ENCODE measurements at regions not wholly inside any gene's neighbourhood (a gene's known extent, or its start where the extent isn't known, plus 50 kb on each side); places are given as distances from the start of the nearest gene placed in this dataset.

DNA sequence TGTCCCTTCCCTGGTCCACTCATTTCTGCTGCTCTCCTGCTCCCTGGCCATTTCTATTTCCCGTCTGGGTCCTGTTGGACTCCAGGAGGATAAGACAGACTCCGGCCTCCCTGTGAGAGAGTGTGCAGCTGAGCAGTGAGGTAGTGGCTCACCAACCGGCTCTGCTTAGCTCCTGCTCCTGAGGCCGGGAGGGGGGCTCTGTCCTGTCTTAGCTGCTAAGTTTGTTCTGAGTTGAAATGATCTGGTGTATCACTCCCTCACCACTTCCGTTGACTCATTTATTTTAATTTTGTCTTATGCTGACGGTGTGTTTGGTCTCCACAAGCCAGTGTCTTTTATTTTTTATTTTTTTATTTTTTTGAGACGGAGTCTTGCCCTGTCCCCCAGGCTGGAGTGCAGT lies 148.5 kb upstream of the PDE10A start:
- peaks cover 0 to 28% (median 5%) of the 10 kb centered on the region in 3 donors for H3K27me3 ChIP-seq (ENCODE audit: control insufficient read depth in 3 of 3, insufficient read depth in 3 of 3, low read length in 2 of 3)
- H3K9ac ChIP-seq (ENCODE audit: insufficient read depth in 1 of 2, low read length in 2 of 2) = no peak overlapping the region
- peaks cover 0 to 18% (median 3%) of the 10 kb centered on the region in 4 donors for H3K9me3 ChIP-seq (ENCODE audit: control insufficient read depth in 4 of 4, insufficient read depth in 3 of 4, low read length in 3 of 4)
- H3K4me3 ChIP-seq = no peak overlapping the region
- H3K4me1 ChIP-seq (ENCODE audit: control insufficient read depth in 5 of 5, insufficient read depth in 5 of 5, low read length in 5 of 5) = no peaks in the 10 kb centered on the region
- DNase-seq = no peak
- 94 to 95% methylated on average over 7 of the region's 7 CpGs for WGBS, 2 donors
- no peaks in the 10 kb centered on the region for H3K36me3 ChIP-seq (ENCODE audit: control insufficient read depth in 4 of 4, insufficient read depth in 4 of 4, low read length in 4 of 4)
- TF ChIP-seq, protein P1, sequence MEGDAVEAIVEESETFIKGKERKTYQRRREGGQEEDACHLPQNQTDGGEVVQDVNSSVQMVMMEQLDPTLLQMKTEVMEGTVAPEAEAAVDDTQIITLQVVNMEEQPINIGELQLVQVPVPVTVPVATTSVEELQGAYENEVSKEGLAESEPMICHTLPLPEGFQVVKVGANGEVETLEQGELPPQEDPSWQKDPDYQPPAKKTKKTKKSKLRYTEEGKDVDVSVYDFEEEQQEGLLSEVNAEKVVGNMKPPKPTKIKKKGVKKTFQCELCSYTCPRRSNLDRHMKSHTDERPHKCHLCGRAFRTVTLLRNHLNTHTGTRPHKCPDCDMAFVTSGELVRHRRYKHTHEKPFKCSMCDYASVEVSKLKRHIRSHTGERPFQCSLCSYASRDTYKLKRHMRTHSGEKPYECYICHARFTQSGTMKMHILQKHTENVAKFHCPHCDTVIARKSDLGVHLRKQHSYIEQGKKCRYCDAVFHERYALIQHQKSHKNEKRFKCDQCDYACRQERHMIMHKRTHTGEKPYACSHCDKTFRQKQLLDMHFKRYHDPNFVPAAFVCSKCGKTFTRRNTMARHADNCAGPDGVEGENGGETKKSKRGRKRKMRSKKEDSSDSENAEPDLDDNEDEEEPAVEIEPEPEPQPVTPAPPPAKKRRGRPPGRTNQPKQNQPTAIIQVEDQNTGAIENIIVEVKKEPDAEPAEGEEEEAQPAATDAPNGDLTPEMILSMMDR (IDR thresholded peaks at IDR 0.05; ENCODE audit: control extremely low read depth, extremely low read depth) = no peak
- no peak for ATAC-seq (ENCODE audit: insufficient read depth, low FRiP score)
- H3K27ac ChIP-seq (ENCODE audit: low read depth in 1 of 2, low read length in 1 of 2) = no peak overlapping the region

DNA sequence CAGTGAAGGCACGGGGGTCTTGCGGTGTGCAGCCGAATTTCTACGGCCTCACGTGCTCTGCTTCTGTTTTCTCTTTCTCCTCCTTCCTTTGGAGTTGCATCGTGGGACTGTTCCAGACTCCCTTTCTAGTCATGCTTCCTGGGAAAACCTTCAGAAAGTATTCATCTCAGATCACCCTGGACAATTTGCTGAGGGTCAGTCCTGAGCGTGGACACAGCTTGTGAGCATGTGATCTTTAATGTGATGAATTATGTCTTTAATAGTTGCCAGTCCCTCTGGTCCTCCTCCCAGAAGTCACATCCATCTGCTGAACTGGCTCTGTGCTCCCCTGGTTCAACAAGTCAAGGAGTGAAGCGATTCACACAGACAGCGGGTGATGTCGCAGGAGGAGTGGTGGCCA lies 145.0 kb upstream of the PDE10A start:
- TF ChIP-seq, protein P1 (IDR thresholded peaks at IDR 0.05; ENCODE audit: control extremely low read depth, extremely low read depth) = no peak
- Histone ChIP-seq H3K9ac (ENCODE audit: insufficient read depth in 1 of 2, low read length in 2 of 2) (no peak overlapping the region), H3K4me3 (no peak overlapping the region), H3K27ac (ENCODE audit: low read depth in 1 of 2, low read length in 1 of 2) (no peak overlapping the region), H3K36me3 (ENCODE audit: control insufficient read depth in 4 of 4, insufficient read depth in 4 of 4, low read length in 4 of 4) (no peaks in the 10 kb centered on the region), H3K4me1 (ENCODE audit: control insufficient read depth in 5 of 5, insufficient read depth in 5 of 5, low read length in 5 of 5) (peaks cover 0 to 5% (median 0%) of the 10 kb centered on the region in 5 donors), H3K27me3 (ENCODE audit: control insufficient read depth in 3 of 3, insufficient read depth in 3 of 3, low read length in 2 of 3) (peaks cover 4 to 45% (median 16%) of the 10 kb centered on the region in 3 donors), H3K9me3 (ENCODE audit: control insufficient read depth in 4 of 4, insufficient read depth in 3 of 4, low read length in 3 of 4) (peaks cover 0 to 18% (median 3%) of the 10 kb centered on the region in 4 donors)
- DNase-seq (no peak), ATAC-seq (ENCODE audit: insufficient read depth, low FRiP score) (no peak)
- WGBS, 2 donors = 91 to 93% methylated on average over 10 of the region's 10 CpGs

DNA sequence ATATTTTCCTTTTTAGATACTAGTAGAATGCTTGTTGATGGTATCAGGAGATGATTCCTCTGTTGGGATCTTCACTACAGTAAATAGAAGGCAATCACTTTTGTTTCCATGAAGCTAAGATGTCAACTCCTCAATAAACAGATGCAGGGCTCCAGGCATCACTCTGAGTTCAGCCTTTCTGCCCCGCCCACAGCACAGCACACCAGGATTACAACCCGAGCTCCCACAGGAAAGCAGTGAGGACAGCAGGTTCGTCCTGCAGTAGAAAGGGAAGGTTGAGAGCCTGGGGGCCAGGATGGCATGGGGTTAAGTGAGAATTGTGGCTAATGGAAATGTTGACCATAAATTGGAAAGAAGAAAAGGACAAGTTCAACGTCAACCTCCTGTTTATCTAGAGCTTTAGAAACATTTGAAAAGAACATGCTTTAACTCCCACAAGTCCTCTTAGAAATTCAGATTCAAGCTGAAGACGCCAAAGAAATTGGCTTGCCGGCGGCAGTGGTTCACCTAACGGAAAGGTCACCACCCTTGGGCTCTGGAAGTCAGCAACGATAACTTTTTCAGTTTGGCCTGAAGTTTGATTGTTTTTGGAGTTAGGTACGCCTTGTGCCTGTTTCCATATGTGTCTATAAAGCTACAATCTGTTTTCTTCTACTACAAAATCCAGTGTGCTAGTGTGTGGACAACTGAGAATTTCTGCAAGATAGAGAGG lies 144.4 kb upstream of the PDE10A start:
- no peak overlapping the region for H3K27ac ChIP-seq (ENCODE audit: low read depth in 1 of 2, low read length in 1 of 2)
- no peaks in the 10 kb centered on the region for H3K36me3 ChIP-seq (ENCODE audit: control insufficient read depth in 4 of 4, insufficient read depth in 4 of 4, low read length in 4 of 4)
- TF ChIP-seq, protein P1 (IDR thresholded peaks at IDR 0.05; ENCODE audit: control extremely low read depth, extremely low read depth) = no peak
- H3K4me3 ChIP-seq = no peak overlapping the region
- no peak for DNase-seq
- H3K4me1 ChIP-seq (ENCODE audit: control insufficient read depth in 5 of 5, insufficient read depth in 5 of 5, low read length in 5 of 5) = peaks cover 0 to 5% (median 0%) of the 10 kb centered on the region in 5 donors
- H3K27me3 ChIP-seq (ENCODE audit: control insufficient read depth in 3 of 3, insufficient read depth in 3 of 3, low read length in 2 of 3) = peaks cover 4 to 43% (median 16%) of the 10 kb centered on the region in 3 donors
- H3K9ac ChIP-seq (ENCODE audit: insufficient read depth in 1 of 2, low read length in 2 of 2) = no peak overlapping the region
- no peak for ATAC-seq (ENCODE audit: insufficient read depth, low FRiP score)
- peaks cover 0 to 18% (median 3%) of the 10 kb centered on the region in 4 donors for H3K9me3 ChIP-seq (ENCODE audit: control insufficient read depth in 4 of 4, insufficient read depth in 3 of 4, low read length in 3 of 4)
- WGBS, 2 donors = 76% methylated on average over 10 of the region's 10 CpGs
